HG02610 (cell line): ENCODE measurements at regions not wholly inside any gene's neighbourhood (a gene's known extent, or its start where the extent isn't known, plus 50 kb on each side); places are given as distances from the start of the nearest gene placed in this dataset.
"Not testable (repeated sequence)": the region's sequence is repeated elsewhere in the genome, so short reads cannot be mapped to it uniquely, and the experiment has no call there.

Experiments
- ATAC-seq: cut with Tn5 transposase; IDR thresholded peaks from one replicate; pipeline ENCODE4 v1.9.1; 2021; ENCODE audit warnings: mild to moderate bottlenecking, moderate library complexity; ENCODE audit not compliant: unreplicated experiment

GRCh38 chr3:94398036-94398435 lies 335.2 kb downstream of the NSUN3 start:
- ATAC-seq: no peak

- no peak for ATAC-seq
Observed at GRCh38 chr3:94401466-94401865, 338.6 kb downstream of the NSUN3 start.

GRCh38 chr3:94402126-94402525 lies 339.3 kb downstream of the NSUN3 start:
- no peak for ATAC-seq

GRCh38 chr3:94405258-94406035 lies 342.6 kb downstream of the NSUN3 start:
- ATAC-seq: peak; percentile 86

GRCh38 chr3:94406595-94406994 lies 343.7 kb downstream of the NSUN3 start:
- no peak for ATAC-seq

GRCh38 chr3:94412936-94413335 lies 350.1 kb downstream of the NSUN3 start:
- ATAC-seq: not testable (repeated sequence)

- no peak for ATAC-seq
Observed at GRCh38 chr3:94413336-94414108, 350.7 kb downstream of the NSUN3 start.

- ATAC-seq: no peak
Observed at GRCh38 chr3:94414418-94414817, 351.6 kb downstream of the NSUN3 start.

GRCh38 chr3:94416768-94417167 lies 353.9 kb downstream of the NSUN3 start:
- ATAC-seq: no peak

GRCh38 chr3:94417963-94418455 lies 355.1 kb downstream of the NSUN3 start:
- no peak for ATAC-seq

GRCh38 chr3:94420931-94421330 lies 358.1 kb downstream of the NSUN3 start:
- no peak for ATAC-seq

- ATAC-seq: no peak
Observed at GRCh38 chr3:94423578-94423977, 360.7 kb downstream of the NSUN3 start.

- no peak for ATAC-seq
Observed at GRCh38 chr3:94429517-94429916, 366.7 kb downstream of the NSUN3 start.

- no peak for ATAC-seq
Observed at GRCh38 chr3:94431876-94432570, 369.2 kb downstream of the NSUN3 start.

GRCh38 chr3:94433811-94434210 lies 370.9 kb downstream of the NSUN3 start:
- ATAC-seq: no peak

- ATAC-seq: no peak
Observed at GRCh38 chr3:94440767-94441493, 378.1 kb downstream of the NSUN3 start.

- ATAC-seq: no peak
Observed at GRCh38 chr3:94441494-94441847, 378.6 kb downstream of the NSUN3 start.

- no peak for ATAC-seq
Observed at GRCh38 chr3:94453864-94454263, 391.0 kb downstream of the NSUN3 start.

GRCh38 chr3:94459167-94459566 lies 396.3 kb downstream of the NSUN3 start:
- ATAC-seq: no peak

- ATAC-seq: no peak
Observed at GRCh38 chr3:94460931-94461330, 398.1 kb downstream of the NSUN3 start.

GRCh38 chr3:94462931-94463330 lies 400.1 kb downstream of the NSUN3 start:
- ATAC-seq: no peak
